GM19351 (cell line): ENCODE measurements at regions not wholly inside any gene's neighbourhood (a gene's known extent, or its start where the extent isn't known, plus 50 kb on each side); places are given as distances from the start of the nearest gene placed in this dataset.
A peak's percentile ranks its signal among the peaks of the same experiment; 100 is the strongest.
"Not testable (repeated sequence)": the region's sequence is repeated elsewhere in the genome, so short reads cannot be mapped to it uniquely, and the experiment has no call there.

Experiments used
- ATAC-seq: cut with Tn5 transposase; IDR thresholded peaks from one replicate; pipeline ENCODE4 v1.9.1; 2021; ENCODE audit warnings: mild to moderate bottlenecking, moderate library complexity; ENCODE audit not compliant: unreplicated experiment

DNA sequence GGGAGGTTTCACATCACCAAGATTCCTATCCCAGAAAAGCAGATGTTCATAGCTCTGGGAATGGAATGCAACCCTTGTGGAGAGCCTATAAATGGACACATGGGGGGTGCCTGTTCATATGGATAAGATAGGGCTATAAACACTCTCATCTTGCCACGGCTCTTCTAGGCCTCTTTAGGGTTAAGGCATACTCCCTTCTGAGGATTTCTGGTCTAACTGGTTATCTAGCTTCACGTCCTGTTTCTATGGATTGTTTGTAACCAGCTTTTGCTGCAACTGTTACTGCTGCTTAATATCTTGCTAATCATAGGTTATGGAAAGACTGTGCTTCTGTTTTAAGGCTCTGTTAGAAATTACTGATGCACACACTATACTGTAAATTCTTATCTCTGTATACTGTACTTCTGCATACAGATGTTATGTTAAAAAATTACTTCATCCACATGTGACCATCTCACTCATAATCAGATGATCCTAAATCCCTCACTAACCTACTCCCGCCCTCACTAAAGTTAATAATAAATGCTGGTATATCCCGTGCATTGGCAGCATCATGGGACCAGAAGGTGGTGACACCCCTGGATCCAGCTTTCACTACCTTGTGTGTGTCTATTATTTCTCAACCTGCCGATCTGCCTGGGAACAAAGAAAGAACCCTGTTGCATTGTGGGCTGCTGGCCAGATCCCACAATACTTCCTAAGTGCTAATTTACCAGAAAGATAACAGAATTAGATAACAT is 68.7 kb downstream of the PRKAB2 start:
- not testable (repeated sequence) for ATAC-seq

DNA sequence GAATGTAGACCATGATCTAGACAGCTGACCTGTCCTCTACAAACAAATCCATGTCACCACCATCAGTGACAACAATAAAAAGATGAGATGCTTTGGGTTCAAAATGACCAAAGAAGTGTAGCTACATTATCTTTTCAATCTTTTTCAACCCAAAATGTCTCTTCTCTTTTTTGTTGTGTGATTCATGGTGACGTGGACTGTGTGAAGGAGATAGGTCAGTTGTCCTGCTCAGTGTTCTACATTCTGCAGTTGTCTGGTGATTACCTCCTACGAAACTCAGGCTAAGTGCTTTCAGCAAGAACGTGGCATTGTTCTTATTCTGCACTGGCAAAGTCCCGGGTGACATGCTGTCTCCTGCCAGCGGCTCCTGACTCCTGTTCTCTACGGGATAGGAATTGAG is 73.1 kb downstream of the PRKAB2 start:
- ATAC-seq, result no peak

DNA sequence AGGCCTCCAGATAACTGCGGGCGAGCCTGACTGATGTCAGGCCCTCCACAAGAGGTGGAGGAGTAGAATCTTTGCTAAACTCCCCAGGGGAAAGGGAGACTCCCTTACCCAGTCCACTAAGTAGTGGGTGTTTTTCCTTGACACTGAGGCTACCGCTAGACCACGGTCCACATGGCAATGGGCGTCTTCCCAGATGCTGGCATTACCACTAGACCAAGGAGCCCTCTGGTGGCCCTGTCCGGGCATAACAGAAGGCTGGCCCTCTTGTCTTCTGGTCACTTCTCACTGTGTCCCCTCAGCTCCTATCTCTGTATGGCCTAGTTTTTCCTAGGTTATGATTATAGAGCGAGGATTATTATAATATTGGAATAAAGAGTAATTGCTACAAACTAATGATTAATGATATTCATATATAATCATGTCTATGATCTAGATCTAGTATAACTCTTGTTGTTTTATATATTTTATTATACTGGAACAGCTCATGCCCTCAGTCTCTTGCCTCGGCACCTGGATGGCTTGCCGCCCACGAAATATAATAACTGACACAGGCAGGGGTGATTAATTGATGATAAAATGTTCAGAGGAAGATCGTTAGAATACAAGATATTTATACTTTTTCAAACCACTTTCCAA is 73.8 kb downstream of the PRKAB2 start:
- not testable (repeated sequence) for ATAC-seq

DNA sequence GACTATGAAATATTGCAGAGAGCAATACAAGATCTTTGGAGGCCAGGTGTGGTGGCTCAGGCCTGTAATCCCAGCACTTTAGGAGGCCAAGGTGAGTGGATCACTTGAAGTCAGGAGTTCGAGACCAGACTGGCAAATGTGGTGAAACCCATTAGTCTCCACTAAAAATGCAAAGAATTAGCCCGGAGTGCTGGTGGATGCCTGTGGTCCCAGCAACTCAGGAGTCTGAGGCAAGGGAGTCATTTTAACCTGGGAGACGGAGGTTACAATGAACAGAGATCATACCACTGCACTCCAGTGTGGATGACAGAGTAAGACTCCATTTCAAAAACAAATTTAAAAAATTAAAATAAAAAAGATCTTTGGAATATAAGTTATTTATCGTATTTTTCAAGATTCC is 76.6 kb downstream of the PRKAB2 start:
- no peak for ATAC-seq

DNA sequence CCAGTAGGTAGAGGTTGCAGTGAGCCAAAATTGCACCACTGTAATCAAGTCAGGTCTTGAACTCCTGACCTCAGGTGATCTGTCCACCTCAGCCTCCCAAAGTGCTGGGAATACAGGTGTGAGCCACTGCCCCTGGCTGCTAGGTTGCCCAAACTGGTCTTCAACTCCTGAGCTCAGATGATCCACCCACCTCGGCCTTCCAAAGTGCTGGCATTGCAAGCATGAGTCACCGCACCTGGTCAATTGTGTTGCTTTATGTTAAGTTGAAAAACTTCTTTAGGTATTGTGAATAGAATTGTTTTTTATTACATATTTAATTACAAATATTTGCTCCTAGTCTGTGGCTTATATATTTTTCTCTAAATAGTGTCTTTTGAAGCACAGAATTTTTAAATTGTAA is 80.5 kb downstream of the PRKAB2 start:
- no peak for ATAC-seq

DNA sequence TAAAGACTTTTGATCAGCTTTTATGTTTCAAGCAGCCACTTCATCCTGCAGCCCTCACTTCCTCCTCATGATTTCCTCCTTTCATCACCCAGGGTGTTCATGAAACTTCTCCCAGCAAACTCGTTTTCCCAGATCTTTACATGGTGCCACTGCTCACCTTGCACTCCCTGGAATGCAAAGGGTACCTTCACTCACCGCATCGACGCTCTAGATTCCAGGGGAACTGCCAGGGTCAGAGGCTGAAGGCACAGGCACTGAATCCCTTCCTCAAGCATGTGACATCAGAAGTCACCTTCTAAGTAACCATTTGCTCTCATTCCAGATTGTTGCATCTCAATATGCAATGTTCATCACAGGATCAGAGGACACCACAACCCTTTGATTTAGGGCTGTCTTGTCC is 82.8 kb downstream of the PRKAB2 start:
- no peak for ATAC-seq

DNA sequence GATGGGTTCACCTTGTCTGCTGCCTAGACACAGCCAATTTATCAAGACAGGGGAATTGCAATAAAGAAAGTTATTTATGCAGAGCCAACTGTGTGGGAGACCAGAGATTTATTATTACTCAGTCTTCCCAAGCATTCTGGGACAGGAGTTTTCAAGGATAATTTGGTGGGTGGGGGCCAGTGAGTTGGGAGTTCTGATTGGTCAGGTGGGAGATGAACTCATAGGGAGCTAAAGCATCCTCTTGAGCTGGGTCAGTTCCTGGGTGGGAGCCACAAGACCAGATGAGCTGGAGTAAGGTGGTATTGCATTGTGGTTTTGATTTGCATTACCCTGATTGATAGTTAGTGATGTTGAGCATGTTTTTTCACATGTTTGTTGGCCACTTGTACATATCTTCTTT is 86.1 kb downstream of the PRKAB2 start:
- ATAC-seq, result no peak

DNA sequence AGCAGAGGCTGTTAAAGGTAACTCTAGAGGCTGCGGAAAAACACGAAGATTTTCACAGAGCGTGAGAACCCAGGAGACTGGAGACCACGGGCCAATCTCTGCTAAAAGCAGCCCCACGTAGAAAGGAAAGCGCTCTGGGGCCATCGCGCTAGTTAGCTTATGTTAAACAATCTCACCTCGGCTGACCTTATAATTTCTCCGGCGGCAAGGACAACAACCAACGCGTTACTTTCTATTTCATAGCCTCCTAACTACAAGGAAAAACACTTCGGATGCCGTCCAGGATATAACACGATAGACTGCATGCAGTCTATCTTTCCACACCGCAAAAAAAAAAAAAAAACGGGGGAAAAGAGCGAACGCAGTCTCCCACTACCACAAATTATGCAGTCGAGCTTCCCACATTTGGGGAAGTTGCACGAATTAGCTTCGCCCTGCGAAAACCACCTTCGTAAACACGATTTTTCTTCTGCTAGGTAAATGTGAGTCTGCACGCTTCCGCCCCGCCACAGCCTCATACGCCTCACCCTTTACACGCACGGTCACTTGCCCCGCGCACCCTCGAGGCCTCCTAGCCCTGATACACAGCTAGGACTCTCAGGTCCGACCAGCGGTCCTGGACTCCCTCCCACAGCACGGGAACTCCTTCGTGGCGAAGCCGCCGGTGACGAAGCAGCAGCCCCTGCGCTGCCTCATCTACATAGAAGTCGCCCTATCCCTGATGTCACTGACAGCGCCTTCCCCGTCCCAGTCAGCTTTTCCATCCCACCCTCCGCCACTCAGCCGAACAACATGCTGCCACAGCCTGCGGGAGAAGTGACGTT is 87.8 kb downstream of the PRKAB2 start:
- ATAC-seq, result peak; percentile 66

DNA sequence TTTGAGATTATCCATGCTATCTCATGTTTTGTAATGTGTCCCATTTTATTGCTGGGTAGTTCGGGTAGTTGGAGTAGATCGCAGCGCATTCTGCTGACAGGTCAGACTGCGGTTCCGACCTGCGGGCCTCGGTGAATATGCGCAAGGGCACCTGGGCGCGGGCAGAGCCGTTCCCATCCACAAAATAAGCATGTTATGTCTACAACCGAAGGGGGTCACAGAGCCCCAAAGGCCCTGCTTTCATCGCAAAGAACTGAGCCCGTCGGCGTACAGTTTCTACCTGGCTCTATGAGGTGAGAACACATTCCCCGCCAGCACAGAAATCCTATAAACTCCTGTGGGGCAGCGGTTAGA is 88.4 kb downstream of the PRKAB2 start:
- ATAC-seq, result no peak

DNA sequence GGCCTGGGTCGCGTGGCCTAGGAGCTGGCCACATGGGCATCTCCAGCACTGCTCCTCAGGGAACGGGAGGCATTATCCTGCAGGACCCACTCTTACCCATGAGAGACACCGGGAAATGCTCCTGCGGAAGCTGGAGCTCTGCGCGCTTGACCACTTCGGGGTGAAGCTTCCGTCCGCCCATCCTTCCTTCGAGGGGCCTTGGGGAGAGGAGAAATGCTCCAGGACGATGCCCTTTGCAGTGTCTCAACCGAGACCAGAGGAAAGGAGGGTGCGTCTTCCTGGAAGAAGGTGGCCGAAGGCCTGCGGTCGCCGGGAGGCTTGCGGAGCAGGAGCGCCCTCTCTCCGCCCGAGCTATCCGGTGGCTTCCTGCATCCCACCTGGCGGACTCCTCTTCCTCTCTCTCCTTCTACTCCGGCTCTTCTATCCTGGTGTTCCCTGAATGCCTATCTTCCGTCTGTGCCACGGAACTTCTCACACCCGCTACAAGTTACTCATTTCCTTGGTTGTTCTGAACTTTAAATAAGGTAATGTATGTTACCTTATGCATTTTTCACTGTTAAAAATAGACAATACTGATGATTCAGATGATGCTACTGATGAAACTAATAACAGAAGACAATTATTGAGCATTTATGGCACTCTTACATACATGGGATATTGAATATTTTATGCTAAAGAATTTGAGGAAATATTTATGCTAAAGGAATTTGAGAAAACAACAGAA is 91.4 kb downstream of the PRKAB2 start:
- no peak for ATAC-seq

DNA sequence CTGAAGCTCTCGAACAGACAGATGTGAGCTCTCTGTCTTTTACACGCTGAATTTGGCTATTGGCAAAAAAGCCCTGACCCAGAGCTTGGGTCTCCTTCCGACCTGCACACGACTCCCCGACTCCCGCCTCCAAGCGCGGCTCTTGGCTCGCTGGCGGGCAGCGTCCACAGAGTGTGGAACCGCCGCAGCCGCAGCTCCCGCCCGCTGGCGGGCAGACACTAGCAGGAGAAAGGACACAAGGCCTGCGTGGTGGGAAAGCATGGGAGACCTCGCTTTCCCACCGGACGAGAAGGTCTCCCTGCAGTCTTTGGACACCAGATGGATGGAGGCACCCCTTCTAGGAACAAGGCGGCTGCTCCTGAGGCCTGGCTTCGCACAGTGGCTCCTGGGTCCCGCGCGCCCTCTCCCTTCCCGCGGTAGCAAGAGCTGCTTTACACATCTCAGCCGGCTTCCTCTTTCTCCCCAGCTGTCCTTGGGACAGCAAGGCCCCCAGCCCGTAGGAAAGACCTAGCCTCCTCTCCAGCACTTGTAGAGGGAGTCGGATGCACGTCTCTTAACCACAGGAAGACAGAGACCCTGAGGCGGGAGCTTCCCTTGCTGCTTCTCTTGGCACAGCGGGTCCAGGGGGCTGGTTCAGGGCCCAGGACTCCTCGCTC is 92.1 kb downstream of the PRKAB2 start:
- no peak for ATAC-seq

DNA sequence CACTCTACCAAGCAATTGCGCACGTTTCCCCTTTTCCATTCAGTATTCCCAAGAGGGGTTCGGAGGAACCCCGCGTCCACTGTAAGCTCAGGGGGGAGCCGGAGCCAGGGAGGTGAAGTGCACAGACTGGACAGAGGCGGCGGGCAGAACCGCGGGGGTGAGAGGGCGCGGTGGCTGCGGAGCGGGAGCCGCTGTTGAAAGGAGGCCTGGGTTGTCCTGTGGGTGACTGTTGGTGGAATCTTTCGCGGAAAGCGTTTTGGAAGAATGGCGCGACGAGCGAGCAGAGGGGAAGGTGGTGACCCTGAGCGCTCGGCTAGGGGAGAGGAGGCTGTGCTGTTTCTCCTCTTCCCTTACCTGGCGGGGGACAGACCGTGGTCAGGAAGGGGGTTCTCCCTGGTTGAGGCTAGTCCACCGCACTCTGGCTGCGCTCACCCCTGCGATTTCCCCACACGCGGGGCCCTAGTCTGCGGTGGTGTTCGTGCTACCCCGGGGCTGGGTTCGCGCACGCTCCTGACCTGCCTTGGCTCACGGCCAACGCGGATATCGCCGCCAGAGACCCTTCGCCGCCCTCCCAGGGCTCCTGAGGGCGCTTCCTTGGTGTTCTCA is 92.8 kb downstream of the PRKAB2 start:
- ATAC-seq, result no peak

DNA sequence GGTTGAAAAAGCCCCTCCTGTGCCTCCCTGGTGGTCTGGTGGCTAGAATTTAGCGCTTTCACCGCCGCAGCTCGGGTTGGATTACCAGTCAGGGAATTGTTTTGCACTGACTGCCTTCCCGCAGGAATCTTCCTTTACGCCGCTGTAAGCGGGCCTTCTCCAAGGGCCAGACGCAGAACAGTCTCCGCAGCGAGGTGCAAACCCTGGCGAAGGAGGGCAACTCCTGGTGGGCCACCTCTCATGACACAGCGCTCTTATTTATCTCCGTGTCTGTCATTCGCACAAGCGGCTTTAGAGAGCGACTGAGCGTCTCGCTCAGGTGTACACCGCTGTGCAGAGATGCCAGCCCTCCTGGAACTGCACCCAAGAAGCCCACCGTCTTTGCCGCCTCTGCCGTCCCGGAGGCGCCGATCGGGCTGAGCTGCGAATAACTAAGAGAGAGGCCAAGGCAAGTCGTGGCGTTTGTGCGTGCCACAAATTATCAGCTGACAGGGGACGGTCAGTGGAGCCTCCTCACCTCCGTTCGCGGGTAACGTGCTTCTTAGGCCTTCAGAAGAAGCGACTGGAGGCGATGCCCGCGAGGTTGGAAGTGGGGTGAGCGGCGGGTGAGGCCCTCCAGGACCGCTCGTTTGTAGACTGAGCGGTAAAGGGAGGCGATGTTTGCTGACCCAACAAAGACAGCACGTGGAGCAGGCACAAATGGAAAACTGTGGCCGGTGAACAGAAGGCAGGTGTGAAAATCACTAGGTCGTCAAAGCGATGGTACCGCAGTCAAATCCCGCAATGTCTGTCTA is 93.5 kb downstream of the PRKAB2 start:
- ATAC-seq, result no peak

DNA sequence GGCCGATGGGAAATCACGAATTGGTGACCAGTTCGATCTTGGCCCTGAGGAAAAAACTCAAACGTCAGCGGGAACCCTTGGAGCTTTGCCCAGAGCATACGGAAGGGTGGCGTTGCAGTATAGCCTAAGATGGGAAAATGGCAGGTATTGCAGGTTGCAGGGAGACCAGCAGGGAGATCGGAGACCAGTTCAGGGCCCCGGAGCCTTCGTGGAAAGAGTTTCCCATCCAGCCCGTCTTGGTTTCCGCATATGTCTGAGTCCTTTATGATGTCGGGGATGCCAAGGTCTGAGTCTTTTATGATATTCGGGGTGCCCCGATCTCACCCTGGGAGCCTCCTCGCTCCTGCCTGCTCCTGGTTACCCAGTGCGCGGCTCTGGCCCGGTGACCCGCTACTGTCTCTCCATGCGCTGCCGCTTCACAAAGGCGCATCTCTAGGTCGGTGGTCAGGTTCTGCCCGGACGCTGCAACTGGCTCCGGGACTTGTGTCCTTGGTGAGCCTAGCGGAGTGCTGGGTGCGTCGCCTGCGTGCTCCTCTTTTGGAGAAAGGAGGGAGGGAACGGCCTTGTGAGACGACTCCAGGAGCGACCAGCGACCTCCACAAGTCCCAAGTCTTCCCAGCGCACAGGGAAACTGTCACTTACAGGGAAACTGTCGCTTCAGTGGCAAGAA is 94.2 kb downstream of the PRKAB2 start:
- ATAC-seq, result no peak

DNA sequence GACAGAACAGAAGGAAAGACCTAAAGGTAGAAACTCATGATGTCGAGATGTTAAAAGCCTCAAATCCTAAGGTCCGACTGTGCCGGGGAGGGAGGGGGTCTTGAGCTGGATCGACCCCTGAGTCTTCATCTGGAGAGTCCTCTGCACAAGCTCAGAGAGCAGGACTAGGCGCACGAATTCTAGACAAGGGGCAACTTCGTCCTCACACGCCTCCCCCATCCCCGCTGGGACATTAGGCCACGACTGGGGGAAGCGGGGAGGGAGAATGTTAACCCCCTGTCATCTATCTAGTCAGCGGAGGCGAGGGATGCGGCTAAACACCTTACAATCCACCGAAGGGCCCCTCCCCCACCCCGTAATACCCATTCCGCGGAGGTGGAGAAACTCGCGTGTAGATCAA is 94.7 kb downstream of the PRKAB2 start:
- ATAC-seq, result no peak

DNA sequence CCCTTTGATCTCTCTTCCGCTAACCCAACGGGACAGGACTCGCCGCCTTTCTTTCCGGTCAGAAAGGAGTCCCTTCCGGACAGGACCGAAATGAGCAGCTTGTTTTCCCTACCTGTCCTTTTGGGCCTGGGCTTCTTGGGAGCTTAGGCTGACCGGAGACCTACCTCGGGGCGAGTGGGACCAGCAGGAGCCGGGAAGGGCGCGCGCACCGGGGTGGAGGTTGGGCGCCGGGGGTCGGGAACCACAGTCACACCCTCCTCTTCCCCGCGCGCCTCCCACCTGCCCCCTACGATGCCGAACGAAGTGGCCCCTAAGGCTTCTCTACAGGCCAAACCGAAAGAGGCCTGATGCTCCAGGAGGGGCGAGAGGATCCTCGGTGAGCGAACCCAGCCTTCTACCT is 95.2 kb downstream of the PRKAB2 start:
- no peak for ATAC-seq

DNA sequence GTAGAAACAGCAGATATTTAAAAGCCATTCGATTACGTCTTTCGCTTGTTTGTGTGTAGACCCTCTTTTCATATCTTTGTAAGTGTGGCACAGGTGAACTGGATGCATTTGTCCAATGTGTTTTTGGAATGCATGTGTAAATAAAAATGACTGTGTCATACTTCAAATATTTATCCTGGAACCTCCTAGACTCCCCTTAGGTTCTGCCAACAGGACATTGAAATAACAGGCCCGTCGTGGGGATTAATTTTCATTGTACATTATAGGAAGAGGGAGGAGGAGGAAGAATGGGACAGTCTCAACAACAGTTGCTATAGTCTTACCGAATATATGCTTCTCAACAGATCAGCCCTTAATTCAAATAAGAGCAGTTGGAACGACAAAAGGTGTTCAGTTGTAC is 95.8 kb downstream of the PRKAB2 start:
- no peak for ATAC-seq

DNA sequence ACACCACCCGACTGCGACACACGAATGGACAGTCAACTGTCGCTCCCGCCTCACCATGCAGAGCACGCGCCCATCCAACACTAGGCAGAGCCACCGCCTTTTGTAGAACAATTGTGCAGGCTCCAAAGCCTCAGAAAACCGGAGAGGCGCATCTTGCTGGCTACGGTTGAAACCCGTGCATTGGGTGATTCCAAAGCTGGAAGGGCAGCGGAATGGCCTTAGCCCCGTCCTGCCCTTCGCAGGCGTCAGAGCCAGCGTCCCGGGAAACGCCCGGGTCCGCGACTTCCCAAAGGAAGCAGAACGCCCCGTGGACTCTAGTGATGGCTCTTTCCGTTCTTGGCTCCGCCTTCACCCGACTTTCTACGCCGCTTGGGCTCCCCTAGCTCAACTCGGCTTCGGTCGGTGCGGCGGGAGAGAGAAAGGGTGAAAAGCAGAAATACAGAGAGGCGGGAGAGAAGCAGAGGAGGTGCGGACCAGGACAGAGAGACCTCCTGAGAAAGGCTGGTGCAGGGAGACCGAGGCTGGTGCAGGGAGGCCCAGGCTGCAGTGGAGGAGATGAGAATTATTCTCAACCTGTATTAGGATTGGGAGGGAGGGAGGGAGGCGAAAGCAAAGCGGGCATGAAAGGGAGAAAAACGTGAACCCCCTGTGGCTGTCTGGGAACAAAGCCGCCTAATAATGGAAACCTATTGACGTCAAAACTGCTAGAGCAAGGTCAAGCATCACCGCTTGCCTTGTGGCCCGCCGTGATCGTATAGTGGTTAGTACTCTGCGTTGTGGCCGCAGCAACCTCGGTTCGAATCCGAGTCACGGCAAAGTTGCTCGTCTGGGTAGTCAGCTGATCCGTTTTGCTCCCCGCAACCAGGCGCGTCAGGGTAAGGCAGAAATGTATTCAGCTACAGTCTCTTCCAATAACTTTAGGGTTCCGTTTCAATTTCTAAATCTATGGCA is 99.5 kb downstream of the PRKAB2 start:
- ATAC-seq, result no peak
